HL-60 (cell line): ENCODE measurements at regions not wholly inside any gene's neighbourhood (a gene's known extent, or its start where the extent isn't known, plus 50 kb on each side); places are given as distances from the start of the nearest gene placed in this dataset.

ENCODE experiments used
- DNase-seq, 2 experiments: peaks; one replicate each; pipeline ENCODE4 v3.0.0-alpha.2; 2010 to 2020; ENCODE audit warnings: low read depth in 1 of 2, low spot score in 1 of 2
- H3K27ac ChIP-seq: fragments of 250-450 bp; sonication (Bioruptor Pico); replicated peaks from 2 replicates; pipeline ENCODE4 v1.5.1; 2020; ENCODE audit warnings: mild to moderate bottlenecking, moderate library complexity
- H3K27me3 ChIP-seq: fragments of 250-450 bp; sonication (Bioruptor Pico); 2 replicates; pipeline ENCODE4 v1.5.1; 2021; ENCODE audit warnings: mild to moderate bottlenecking, moderate library complexity; ENCODE audit not compliant: insufficient read depth, poor library complexity, severe bottlenecking
- H3K4me3 ChIP-seq: replicated peaks from 2 replicates; pipeline ENCODE4 v1.5.1; 2011; ENCODE audit warnings: mild to moderate bottlenecking, control low read depth, low read length; ENCODE audit not compliant: insufficient read depth
- CTCF ChIP-seq: IDR thresholded peaks from one replicate; pipeline ENCODE4 v1.5.1; 2011; ENCODE audit warnings: low read length, control low read depth, inconsistent platforms; ENCODE audit not compliant: insufficient read depth
- GABPA ChIP-seq: IDR thresholded peaks from 2 replicates; pipeline ENCODE4 v1.6.1; 2012; ENCODE audit warnings: low read depth
- POLR2AphosphoS5 ChIP-seq: IDR thresholded peaks from 2 replicates; pipeline ENCODE4 v1.6.1; 2012; ENCODE audit warnings: low read depth
- REST ChIP-seq: IDR thresholded peaks from 2 replicates; pipeline ENCODE4 v1.6.1; 2012; ENCODE audit warnings: low read depth; ENCODE audit not compliant: insufficient replicate concordance
- SPI1 ChIP-seq: IDR thresholded peaks from 2 replicates; pipeline ENCODE4 v1.6.1; 2012; ENCODE audit warnings: low read depth, mild to moderate bottlenecking, borderline replicate concordance

- no peak for TF ChIP-seq GABPA
- no peak for TF ChIP-seq CTCF
- no peak for TF ChIP-seq REST
- Histone ChIP-seq H3K27me3 (no peaks in the 10 kb centered on the region), H3K27ac (no peak overlapping the region), H3K4me3 (no peak overlapping the region)
- DNase-seq, result no peak
Measured at GRCh38 chr12:17060260-17060659, 454.3 kb upstream of the LMO3 start.

- no peaks in the 10 kb centered on the region for H3K27me3 ChIP-seq
- no peak overlapping the region for H3K27ac ChIP-seq
- H3K4me3 ChIP-seq, result no peak overlapping the region
- TF ChIP-seq REST (no peak), POLR2AphosphoS5 (no peak), SPI1 (no peak), CTCF (no peak), GABPA (no peak)
- DNase-seq, result no peak
Measured at GRCh38 chr12:17056546-17056945, 450.6 kb upstream of the LMO3 start.

- Histone ChIP-seq H3K27me3 (no peaks in the 10 kb centered on the region), H3K27ac (no peak overlapping the region), H3K4me3 (no peak overlapping the region)
- DNase-seq, result no peak
- no peak for TF ChIP-seq REST
- no peak for TF ChIP-seq GABPA
- TF ChIP-seq SPI1, result no peak
- no peak for TF ChIP-seq POLR2AphosphoS5
- no peak for TF ChIP-seq CTCF
Measured at GRCh38 chr12:17038923-17039322, 433.0 kb upstream of the LMO3 start.
